Sigmoid colon (tissue), 6 donors: ENCODE measurements at regions not wholly inside any gene's neighbourhood (a gene's known extent, or its start where the extent isn't known, plus 50 kb on each side); places are given as distances from the start of the nearest gene placed in this dataset.

Source experiments
- DNase-seq: peaks from one replicate; pipeline ENCODE4 v3.0.0-alpha.2; 2019
- H3K27ac ChIP-seq, 4 donors: fragments of 200-600 bp; sonication (generic); one replicate each; pipeline ENCODE4 v1.5.1; 2016 to 2019; ENCODE audit warnings: mild to moderate bottlenecking in 1 of 4
- H3K27me3 ChIP-seq, 3 donors: fragments of 200-600 bp; sonication (generic); one replicate each; pipeline ENCODE4 v1.5.1; 2019; ENCODE audit warnings: mild to moderate bottlenecking in 1 of 3
- H3K36me3 ChIP-seq, 4 donors: fragments of 200-600 bp; sonication (generic); one replicate each; pipeline ENCODE4 v1.5.1; 2016 to 2019
- H3K4me1 ChIP-seq, 4 donors: fragments of 200-600 bp; sonication (generic); one replicate each; pipeline ENCODE4 v1.5.1; 2017 to 2019
- H3K4me3 ChIP-seq, 4 donors: fragments of 200-600 bp; sonication (generic); one replicate each; pipeline ENCODE4 v1.5.1; 2017 to 2019; ENCODE audit warnings: mild to moderate bottlenecking in 2 of 4, moderate library complexity in 1 of 4
- H3K9me3 ChIP-seq, 4 donors: fragments of 200-600 bp in 3 of 4; sonication (generic) in 3 of 4; one replicate each; pipeline versions ENCODE4 v1.5.1 to v1.6.1; 2013 to 2019
- EP300 ChIP-seq, 4 donors: sonication (generic); formaldehyde crosslinking; IDR thresholded peaks; one replicate each; pipeline ENCODE4 v1.6.1; 2017; ENCODE audit warnings: antibody characterized with exemption in 4 of 4
- POLR2A ChIP-seq, 2 donors: fragments of 450-650 bp; IDR thresholded peaks; one replicate each; pipeline ENCODE4 v1.6.1; 2016; ENCODE audit warnings: antibody characterized with exemption in 2 of 2, mild to moderate bottlenecking in 2 of 2, moderate library complexity in 2 of 2
- POLR2AphosphoS5 ChIP-seq, 4 donors: sonication (generic); formaldehyde crosslinking; IDR thresholded peaks; one replicate each; pipeline ENCODE4 v1.6.1; 2017; ENCODE audit warnings: antibody characterized with exemption in 4 of 4
- WGBS, 2 donors: extraction: QIAGEN DNeasy Blood & Tissue Kit; methylation state at CpG; one replicate each; pipeline ENCODE4 v1.1.7; 2013; 5-methylcytosine and 5-hydroxymethylcytosine counted together
- intact Hi-C: fragments of 100-400 bp; cut with DNase I; formaldehyde crosslinking; loops from one replicate; pipeline ENCODE4 v1.15.1; 2023
- TF ChIP-seq, protein P1 (sequence below), 4 experiments: fragments of 450-650 bp in 3 of 4; fragments of 200-600 bp in 1 of 4; IDR thresholded peaks; one replicate each; pipeline ENCODE4 v1.5.1; 2016 to 2019; ENCODE audit warnings: antibody characterized with exemption in 4 of 4, mild to moderate bottlenecking in 3 of 4, moderate library complexity in 2 of 4
- donor health status: healthy with polysubstance abuse.
- donor health status: healthy.

DNA sequence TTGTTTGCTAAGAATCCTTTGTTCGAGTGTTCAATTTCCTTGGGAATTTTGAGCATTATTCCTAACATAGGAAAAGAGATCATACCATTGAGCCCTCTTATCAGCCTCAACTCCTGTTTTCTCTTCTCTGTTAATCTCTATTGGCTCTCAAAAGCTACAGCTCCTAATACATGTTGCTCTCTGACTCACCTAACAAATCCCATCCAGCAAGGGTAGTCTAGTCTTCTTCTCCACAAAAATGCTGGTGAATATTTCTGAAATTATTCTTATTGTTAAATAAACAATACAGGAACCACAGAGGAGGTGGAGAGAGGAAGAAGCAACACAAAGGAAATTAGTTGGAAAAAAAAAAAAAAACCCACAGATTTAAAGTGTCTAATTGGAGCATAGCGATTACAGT, 325.8 kb upstream of the NAALADL2 start:
- no peaks in the 10 kb centered on the region for H3K27me3 ChIP-seq
- no peaks in the 10 kb centered on the region for H3K9me3 ChIP-seq
- no peak for TF ChIP-seq POLR2A (IDR thresholded peaks at IDR 0.05)
- TF ChIP-seq, protein P1, sequence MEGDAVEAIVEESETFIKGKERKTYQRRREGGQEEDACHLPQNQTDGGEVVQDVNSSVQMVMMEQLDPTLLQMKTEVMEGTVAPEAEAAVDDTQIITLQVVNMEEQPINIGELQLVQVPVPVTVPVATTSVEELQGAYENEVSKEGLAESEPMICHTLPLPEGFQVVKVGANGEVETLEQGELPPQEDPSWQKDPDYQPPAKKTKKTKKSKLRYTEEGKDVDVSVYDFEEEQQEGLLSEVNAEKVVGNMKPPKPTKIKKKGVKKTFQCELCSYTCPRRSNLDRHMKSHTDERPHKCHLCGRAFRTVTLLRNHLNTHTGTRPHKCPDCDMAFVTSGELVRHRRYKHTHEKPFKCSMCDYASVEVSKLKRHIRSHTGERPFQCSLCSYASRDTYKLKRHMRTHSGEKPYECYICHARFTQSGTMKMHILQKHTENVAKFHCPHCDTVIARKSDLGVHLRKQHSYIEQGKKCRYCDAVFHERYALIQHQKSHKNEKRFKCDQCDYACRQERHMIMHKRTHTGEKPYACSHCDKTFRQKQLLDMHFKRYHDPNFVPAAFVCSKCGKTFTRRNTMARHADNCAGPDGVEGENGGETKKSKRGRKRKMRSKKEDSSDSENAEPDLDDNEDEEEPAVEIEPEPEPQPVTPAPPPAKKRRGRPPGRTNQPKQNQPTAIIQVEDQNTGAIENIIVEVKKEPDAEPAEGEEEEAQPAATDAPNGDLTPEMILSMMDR (IDR thresholded peaks at IDR 0.05) = no peak
- TF ChIP-seq EP300 (IDR thresholded peaks at IDR 0.05) = no peak
- no peak for TF ChIP-seq POLR2AphosphoS5 (IDR thresholded peaks at IDR 0.05)
- H3K4me3 ChIP-seq = no peak overlapping the region
- no peak overlapping the region for H3K27ac ChIP-seq
- 91 to 95% methylated on average over 2 of the region's 2 CpGs for WGBS, 2 donors
- H3K4me1 ChIP-seq = no peaks in the 10 kb centered on the region
- intact Hi-C loops = no loop called here
- DNase-seq = no peak
- H3K36me3 ChIP-seq = no peaks in the 10 kb centered on the region

DNA sequence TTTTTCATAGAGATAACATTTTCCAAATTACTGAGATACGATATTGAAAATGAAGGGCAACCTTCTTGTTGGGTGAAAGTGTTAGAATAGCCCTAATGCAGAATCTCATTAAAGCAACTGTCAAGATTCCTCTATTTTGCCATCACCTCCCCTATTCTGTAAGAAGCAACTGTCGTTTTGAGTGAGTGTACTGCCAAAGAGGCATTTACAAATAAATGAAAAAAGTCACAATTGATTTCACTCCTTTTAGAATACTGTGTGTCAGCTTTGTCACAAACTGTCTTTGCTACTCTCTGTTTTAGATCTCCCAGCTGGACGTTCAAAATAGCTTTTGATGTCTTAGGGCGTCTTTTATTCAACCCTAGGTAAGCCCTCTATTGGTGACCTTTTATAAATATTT, 322.8 kb upstream of the NAALADL2 start:
- no peak for DNase-seq
- H3K27me3 ChIP-seq = no peaks in the 10 kb centered on the region
- H3K4me3 ChIP-seq = no peak overlapping the region
- H3K36me3 ChIP-seq = no peaks in the 10 kb centered on the region
- WGBS, 2 donors = 78 to 85% methylated on average over 4 of the region's 4 CpGs
- TF ChIP-seq, protein P1 (IDR thresholded peaks at IDR 0.05) = no peak
- TF ChIP-seq EP300 (IDR thresholded peaks at IDR 0.05) (no peak), POLR2AphosphoS5 (IDR thresholded peaks at IDR 0.05) (no peak)
- intact Hi-C loops = no loop called here
- no peaks in the 10 kb centered on the region for H3K9me3 ChIP-seq
- no peak overlapping the region for H3K27ac ChIP-seq
- peaks cover 0 to 7% (median 3%) of the 10 kb centered on the region in 4 donors for H3K4me1 ChIP-seq

DNA sequence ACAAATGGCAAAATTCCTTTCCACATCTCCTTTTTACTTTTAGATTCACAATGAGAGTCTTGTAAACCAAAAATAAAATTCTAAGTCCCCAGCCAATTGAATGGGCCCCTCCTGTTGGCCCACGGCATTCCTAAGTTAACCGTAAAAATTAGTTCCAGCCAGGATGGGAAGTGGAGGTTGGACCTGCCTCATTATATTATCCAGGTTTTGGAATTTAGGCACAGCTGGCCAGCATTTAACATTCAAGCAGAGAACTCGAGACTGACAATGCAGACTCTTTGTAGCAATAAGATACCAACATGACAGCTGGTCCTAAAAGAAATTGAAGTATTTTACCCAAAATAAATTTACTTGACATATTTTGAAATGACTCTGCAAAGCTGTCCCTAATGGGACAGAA, 321.0 kb upstream of the NAALADL2 start:
- 89 to 94% methylated on average over 3 of the region's 3 CpGs for WGBS, 2 donors
- TF ChIP-seq EP300 (IDR thresholded peaks at IDR 0.05) (no peak), POLR2A (IDR thresholded peaks at IDR 0.05) (no peak), POLR2AphosphoS5 (IDR thresholded peaks at IDR 0.05) (no peak)
- TF ChIP-seq, protein P1 (IDR thresholded peaks at IDR 0.05) = no peak
- Histone ChIP-seq H3K9me3 (no peaks in the 10 kb centered on the region), H3K4me3 (no peak overlapping the region), H3K27me3 (no peaks in the 10 kb centered on the region), H3K4me1 (peaks cover 0 to 7% (median 3%) of the 10 kb centered on the region in 4 donors), H3K27ac (no peak overlapping the region), H3K36me3 (no peaks in the 10 kb centered on the region)
- DNase-seq = no peak
- intact Hi-C loops = no loop called here

DNA sequence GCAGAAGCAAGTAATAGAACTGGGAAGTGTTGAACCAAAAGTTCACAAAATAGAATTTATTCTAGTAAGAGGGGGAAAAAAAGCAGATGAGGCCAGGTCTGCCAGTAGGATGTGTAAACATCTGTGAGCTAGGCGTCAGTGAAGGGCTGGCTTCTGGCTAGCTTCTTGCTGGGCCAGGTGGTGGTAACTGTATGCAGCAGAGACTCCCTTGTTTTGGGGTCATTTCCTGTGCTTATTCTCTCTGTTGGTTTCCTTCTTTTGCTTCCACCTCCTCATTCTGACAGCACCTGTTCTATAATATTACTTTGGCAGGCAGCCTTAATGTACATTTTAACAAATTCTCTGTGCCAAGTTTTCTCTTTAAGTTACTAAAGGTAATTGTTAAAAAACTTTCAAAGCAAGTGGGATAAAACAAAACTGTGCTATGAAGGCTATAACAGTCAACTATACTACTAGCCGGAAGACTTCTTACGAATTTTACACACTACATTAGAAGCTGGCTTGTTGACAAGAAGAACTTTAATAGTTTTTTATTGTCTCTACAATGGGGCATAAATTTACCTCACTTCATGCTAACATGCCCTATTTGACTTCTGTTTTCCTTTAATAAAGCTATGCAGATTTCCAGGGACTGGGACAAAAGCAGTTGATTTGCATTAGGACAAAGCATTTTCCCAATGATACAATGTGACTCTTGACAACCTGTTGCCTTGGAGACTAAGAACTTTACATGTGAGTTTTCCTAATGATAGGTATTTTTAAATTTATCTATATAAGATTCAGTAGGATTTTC, 318.8 kb upstream of the NAALADL2 start:
- intact Hi-C loops = no loop called here
- Histone ChIP-seq H3K4me3 (no peak overlapping the region), H3K36me3 (no peaks in the 10 kb centered on the region), H3K4me1 (peaks cover 0 to 7% (median 3%) of the 10 kb centered on the region in 4 donors), H3K27ac (no peak overlapping the region), H3K27me3 (no peaks in the 10 kb centered on the region), H3K9me3 (no peaks in the 10 kb centered on the region)
- no peak for DNase-seq
- TF ChIP-seq, protein P1 (IDR thresholded peaks at IDR 0.05) = no peak
- TF ChIP-seq EP300 (IDR thresholded peaks at IDR 0.05) (no peak), POLR2A (IDR thresholded peaks at IDR 0.05) (no peak), POLR2AphosphoS5 (IDR thresholded peaks at IDR 0.05) (no peak)
- WGBS, 2 donors = 18 to 52% methylated on average over 3 of the region's 3 CpGs
